HAP-1 (cell line): ENCODE measurements at regions not wholly inside any gene's neighbourhood (a gene's known extent, or its start where the extent isn't known, plus 50 kb on each side); places are given as distances from the start of the nearest gene placed in this dataset.

Source experiments
- DNase-seq, 2 experiments: peaks; one replicate each; pipeline ENCODE4 v3.0.0-alpha.2; 2016 to 2020; ENCODE audit warnings: low spot score in 2 of 2
- H3K27me3 ChIP-seq: fragments of 250-450 bp; sonication (Bioruptor Pico); 2 replicates; pipeline ENCODE4 v1.5.1; 2020; ENCODE audit warnings: low read depth, mild to moderate bottlenecking, moderate library complexity
- H3K36me3 ChIP-seq: fragments of 250-450 bp; sonication (Bioruptor Pico); replicated peaks from 2 replicates; pipeline ENCODE4 v1.5.1; 2020; ENCODE audit warnings: mild to moderate bottlenecking
- H3K4me1 ChIP-seq: fragments of 250-450 bp; sonication (Bioruptor Pico); 2 replicates; pipeline ENCODE4 v1.5.1; 2020; ENCODE audit warnings: mild to moderate bottlenecking
- H3K4me3 ChIP-seq: fragments of 250-450 bp; sonication (Bioruptor Pico); 2 replicates; pipeline ENCODE4 v1.5.1; 2020; ENCODE audit warnings: mild to moderate bottlenecking, moderate library complexity
- H3K9me3 ChIP-seq: fragments of 250-450 bp; sonication (Bioruptor Pico); 2 replicates; pipeline ENCODE4 v1.5.1; 2020; ENCODE audit warnings: mild to moderate bottlenecking, moderate library complexity
- in situ Hi-C: fragments of 300-500 bp; cut with MboI; formaldehyde crosslinking; loops from 3 replicates; pipeline ENCODE4 v1.14.3; 2020; ENCODE audit warnings: low sequenced_read_pairs, inconsistent platforms, mixed read lengths

DNA sequence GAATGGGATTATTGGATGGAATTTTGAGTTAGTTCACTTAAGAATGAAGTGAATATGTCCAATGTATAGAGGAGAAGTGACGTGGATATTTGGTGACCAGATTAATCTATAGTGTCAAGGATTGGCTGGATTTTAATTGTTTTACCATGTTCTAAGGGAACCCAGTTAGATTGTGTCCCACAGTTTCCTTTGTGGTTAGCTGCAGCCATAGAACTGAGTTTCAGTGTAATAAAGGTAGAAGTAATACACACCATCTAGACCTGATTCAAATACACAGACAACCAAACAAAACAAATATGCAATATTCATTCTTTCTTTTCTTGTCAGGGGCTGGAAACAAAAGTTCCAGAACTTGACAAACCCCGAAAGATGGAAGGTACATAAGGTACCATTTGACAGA lies 88.0 kb upstream of the RGS18 start:
- in situ Hi-C loops, result no loop called here
- Histone ChIP-seq H3K27me3 (no peaks in the 10 kb centered on the region), H3K4me3 (no peak overlapping the region), H3K36me3 (no peaks in the 10 kb centered on the region), H3K4me1 (no peaks in the 10 kb centered on the region), H3K9me3 (no peaks in the 10 kb centered on the region)
- no peak for DNase-seq

DNA sequence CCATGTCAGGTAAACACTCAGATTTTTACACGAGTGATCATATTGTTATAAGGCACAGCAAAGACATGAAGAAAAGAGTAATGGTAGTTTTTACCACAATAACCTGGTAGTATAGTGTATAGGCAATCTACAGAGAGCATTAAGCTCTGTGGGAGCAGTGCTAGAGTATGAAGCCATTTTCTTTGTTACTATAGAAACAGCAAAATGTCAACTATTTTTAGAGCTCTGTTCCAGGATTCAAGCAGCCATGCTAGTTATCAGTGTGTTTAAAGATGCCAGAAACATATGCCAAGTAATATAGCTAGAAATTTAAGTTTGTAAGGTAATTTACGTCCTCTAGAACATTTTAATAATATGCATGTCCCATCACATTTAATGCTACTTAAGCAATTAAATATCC lies 77.6 kb upstream of the RGS18 start:
- H3K27me3 ChIP-seq, result peaks cover 4% of the 10 kb centered on the region; the same call in 1 of the 2 replicates
- H3K4me3 ChIP-seq, result no peak overlapping the region
- H3K4me1 ChIP-seq, result no peaks in the 10 kb centered on the region
- H3K9me3 ChIP-seq, result no peaks in the 10 kb centered on the region
- no peaks in the 10 kb centered on the region for H3K36me3 ChIP-seq
- in situ Hi-C loops, result no loop called here
- DNase-seq, result no peak

DNA sequence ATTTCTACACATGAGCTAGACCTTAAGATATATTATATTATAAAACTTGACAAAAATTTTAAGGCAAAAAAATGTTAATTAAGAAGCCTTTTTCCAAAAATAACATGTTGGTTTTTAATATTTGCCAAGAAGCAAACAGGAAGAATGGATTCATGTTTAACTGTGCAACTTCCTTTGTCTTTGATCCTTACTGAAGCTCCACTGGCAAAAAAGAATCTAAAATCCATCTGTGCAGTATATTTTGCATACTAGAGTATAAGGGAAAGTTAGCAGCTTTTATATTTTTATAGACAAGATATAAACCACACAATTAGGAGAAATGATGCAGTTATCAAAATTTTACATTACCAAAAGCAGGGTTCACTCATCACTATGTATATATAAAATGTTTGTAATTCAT lies 76.9 kb upstream of the RGS18 start:
- H3K9me3 ChIP-seq, result no peaks in the 10 kb centered on the region
- H3K4me3 ChIP-seq, result no peak overlapping the region
- in situ Hi-C loops, result no loop called here
- peaks cover 4% of the 10 kb centered on the region; the same call in 1 of the 2 replicates for H3K27me3 ChIP-seq
- no peak for DNase-seq
- H3K36me3 ChIP-seq, result no peaks in the 10 kb centered on the region
- no peaks in the 10 kb centered on the region for H3K4me1 ChIP-seq

DNA sequence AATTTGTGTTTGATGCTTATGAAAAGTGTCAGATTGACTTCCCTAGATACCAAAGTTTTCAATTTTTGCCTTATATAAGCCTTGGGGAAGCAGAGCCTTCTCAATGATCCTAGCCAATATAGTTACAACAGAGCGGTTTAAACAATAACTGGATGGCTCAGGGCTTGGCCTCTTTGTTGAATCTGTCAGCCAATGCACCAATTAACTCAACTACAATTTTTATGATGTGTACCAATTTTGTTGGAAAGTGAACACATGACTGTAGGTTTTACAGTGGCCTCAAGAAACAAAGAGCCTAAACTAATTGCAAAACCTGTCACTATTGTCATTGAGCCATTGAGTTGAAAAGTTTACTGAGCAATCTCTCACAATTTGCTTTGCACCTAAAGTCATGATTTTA lies 71.6 kb upstream of the RGS18 start:
- DNase-seq, result no peak
- Histone ChIP-seq H3K27me3 (peaks cover 4% of the 10 kb centered on the region; the same call in 1 of the 2 replicates), H3K9me3 (no peaks in the 10 kb centered on the region), H3K4me1 (no peaks in the 10 kb centered on the region), H3K4me3 (no peak overlapping the region), H3K36me3 (no peaks in the 10 kb centered on the region)
- in situ Hi-C loops, result no loop called here

DNA sequence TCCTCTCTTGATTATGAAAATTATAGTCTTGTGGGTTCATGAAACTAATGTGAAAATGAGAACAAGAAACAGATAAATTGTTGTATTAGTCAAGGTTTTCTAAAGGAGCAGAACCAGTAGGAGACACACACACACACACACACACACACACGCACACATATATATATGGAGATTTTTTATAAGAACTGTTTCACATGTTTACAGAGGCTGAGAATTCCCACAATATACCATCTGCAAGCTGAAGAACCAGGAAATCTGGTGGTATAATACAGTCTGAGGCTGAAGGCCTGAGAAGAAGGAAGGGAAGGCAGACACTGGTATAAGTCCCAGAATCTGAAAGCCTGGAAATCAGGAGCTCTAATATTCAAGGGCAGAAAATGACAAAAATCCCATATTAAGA lies 70.9 kb upstream of the RGS18 start:
- H3K4me1 ChIP-seq, result no peaks in the 10 kb centered on the region
- in situ Hi-C loops, result no loop called here
- H3K4me3 ChIP-seq, result no peak overlapping the region

DNA sequence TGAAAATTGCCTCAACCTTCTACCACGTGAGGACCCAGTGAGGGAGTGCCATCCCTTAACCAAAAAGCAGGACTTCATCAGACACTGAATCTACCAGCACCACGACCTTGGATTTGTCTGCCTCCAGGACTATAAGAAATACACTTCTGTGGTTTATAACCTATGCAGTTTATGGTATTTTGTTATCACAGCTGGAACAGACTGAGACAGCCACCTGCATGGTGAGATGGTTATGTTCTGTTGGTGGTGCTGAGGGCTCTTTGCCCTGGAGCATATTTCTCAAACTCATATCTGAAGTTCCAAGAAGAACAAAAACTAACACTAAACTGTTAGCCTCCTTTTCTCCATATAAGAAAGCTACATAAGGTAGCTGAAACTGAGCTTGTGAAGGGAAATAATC lies 69.8 kb upstream of the RGS18 start:
- Histone ChIP-seq H3K4me1 (no peaks in the 10 kb centered on the region), H3K36me3 (no peaks in the 10 kb centered on the region), H3K9me3 (no peaks in the 10 kb centered on the region), H3K27me3 (no peaks in the 10 kb centered on the region), H3K4me3 (no peak overlapping the region)
- DNase-seq, result no peak
- in situ Hi-C loops, result no loop called here

More for the DNA sequence above, 70.9 kb upstream of the RGS18 start:
- Histone ChIP-seq H3K27me3 (no peaks in the 10 kb centered on the region), H3K36me3 (no peaks in the 10 kb centered on the region), H3K9me3 (no peaks in the 10 kb centered on the region)
- DNase-seq, result no peak

DNA sequence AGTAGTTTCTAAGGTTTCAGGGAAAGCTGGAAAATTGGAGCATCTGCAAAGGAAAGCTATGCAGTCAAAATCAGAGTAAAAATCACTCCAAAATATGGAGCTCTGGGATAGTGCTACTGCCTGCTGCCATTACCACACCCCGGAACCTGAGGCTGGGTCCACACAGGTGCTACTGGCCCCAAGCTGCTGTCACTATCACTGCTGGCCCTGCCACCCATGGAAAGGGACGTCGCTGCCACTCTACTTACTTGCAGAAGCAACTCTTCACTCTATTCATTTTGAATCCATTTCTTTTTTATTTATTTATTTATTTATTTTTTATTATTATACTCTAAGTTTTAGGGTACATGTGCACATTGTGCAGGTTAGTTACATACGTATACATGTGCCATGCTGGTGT lies 60.3 kb upstream of the RGS18 start:
- no peaks in the 10 kb centered on the region for H3K36me3 ChIP-seq
- no peaks in the 10 kb centered on the region for H3K4me1 ChIP-seq
- no peaks in the 10 kb centered on the region for H3K9me3 ChIP-seq
- H3K27me3 ChIP-seq, result no peaks in the 10 kb centered on the region
- DNase-seq, result no peak
- in situ Hi-C loops, result no loop called here
- no peak overlapping the region for H3K4me3 ChIP-seq

DNA sequence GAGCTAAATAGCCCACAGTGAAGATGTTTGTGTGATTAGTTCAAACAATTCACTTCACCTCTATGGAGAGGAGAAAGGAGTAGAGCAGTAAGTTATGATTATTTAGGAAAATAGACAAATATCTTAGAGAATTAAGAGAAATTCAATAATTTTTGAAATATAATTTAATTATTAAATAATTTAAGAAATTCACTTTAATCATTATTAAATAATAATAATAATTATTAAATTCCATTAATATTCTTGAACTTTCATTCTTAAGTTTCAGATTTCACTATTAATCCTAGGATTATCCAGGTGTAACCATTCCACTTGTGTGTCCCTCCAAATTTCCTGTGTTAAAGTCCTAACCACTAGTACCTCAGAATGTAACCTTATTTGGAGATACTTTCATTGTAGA lies 58.9 kb upstream of the RGS18 start:
- Histone ChIP-seq H3K4me1 (no peaks in the 10 kb centered on the region), H3K9me3 (no peaks in the 10 kb centered on the region), H3K36me3 (no peaks in the 10 kb centered on the region), H3K4me3 (no peak overlapping the region), H3K27me3 (no peaks in the 10 kb centered on the region)
- in situ Hi-C loops, result no loop called here
- no peak for DNase-seq

DNA sequence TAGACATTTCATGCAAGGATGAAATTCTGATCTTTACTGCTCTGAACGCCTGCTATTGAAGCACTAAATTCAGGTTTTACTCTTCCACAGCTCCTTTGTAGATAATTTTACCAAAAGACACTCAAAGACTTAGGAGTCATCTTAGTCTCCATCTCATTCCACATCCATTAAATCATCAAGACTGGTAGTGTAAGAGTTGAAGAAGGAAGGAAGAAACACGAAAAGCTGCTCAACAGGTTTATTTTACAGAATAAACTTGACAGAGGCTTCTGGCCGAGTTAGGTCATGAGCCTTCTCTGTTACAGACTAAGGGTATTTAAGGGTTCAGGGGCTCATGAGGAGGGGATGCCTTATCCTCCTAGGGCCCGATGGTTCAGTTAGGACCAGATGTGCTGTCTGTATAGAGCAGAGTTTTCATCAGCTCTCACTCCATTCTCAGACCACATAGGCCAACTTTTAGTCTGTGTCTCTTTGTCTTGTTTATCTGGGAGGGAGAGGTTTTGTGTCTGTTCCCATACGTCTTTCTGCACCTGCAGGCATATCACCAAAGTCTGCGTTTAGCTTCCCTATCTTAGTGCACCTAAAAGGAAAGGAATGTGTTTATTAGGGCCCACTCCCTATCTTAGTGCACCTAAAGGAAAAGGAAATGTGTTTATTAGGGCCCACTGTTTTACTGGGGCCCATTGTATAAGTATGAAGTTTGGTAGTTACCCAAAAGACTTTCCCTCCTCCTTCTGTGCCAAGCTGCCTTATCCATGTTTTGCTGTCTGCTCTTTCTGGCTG lies 57.4 kb upstream of the RGS18 start:
- no peak for DNase-seq
- no peaks in the 10 kb centered on the region for H3K36me3 ChIP-seq
- H3K9me3 ChIP-seq, result no peaks in the 10 kb centered on the region
- in situ Hi-C loops, result no loop called here
- no peaks in the 10 kb centered on the region for H3K27me3 ChIP-seq
- H3K4me3 ChIP-seq, result no peak overlapping the region
- H3K4me1 ChIP-seq, result no peaks in the 10 kb centered on the region

DNA sequence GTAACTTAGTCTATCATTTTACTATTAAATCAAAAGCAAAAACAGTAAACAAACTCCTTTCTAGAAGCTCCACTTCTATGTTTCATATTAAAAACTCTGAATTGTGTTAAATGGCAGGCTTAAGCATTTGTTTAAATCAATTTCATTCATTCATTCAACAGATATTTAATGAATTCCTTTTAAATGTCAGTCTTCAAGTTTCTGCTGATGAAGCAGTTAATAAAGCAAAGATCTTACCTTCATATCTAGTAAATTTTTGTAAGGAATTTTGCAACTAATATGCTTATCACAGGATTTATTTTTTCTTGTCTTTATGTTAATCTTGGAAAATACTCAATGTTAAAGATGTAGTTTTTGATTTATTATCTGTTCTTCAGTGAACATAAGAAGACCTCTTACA lies 54.1 kb upstream of the RGS18 start:
- DNase-seq, result no peak
- Histone ChIP-seq H3K4me1 (no peaks in the 10 kb centered on the region), H3K36me3 (no peaks in the 10 kb centered on the region), H3K9me3 (no peaks in the 10 kb centered on the region), H3K27me3 (no peaks in the 10 kb centered on the region), H3K4me3 (no peak overlapping the region)
- in situ Hi-C loops, result no loop called here

DNA sequence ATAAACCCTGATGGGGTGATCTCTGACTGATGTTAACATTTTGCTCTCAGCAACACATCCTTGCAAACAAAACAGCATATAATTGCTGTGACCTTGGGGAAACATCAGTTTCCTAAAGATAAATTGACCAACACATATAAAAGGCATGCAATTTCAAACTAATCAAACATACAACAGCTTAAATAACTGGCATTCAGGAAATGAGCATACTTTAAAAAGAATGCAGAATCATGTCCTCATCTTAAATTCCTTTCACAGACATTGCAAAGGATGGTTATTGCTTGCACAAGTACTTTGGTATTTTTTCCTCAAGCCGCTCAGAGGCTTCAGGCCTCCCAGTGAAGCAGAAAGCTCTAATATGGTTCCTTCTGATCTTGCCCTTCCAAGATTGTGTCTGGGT lies 53.4 kb upstream of the RGS18 start:
- Histone ChIP-seq H3K4me3 (no peak overlapping the region), H3K9me3 (no peaks in the 10 kb centered on the region), H3K4me1 (no peaks in the 10 kb centered on the region), H3K27me3 (no peaks in the 10 kb centered on the region), H3K36me3 (no peaks in the 10 kb centered on the region)
- in situ Hi-C loops, result no loop called here
- no peak for DNase-seq

DNA sequence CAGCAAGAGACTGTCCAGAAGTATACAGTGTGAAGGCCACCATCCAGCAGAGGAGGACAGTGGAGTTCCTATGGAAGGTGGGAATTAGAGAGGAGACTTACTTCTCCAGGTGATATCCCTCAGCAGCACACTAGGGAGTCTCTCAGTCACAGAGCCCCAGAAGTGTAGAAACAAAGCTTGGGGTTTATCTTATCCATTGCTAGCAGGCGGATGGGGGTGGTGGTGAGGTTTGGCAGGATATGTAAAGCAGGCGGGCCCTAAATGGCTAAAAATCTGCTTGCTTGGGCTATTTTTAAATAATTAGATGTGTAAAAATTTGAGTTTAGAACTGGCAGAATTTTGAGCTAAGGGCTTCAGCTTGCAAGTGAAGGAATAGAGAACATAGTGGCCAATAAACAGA lies 50.1 kb upstream of the RGS18 start:
- in situ Hi-C loops, result no loop called here
- Histone ChIP-seq H3K4me1 (no peaks in the 10 kb centered on the region), H3K36me3 (no peaks in the 10 kb centered on the region), H3K4me3 (no peak overlapping the region), H3K27me3 (no peaks in the 10 kb centered on the region), H3K9me3 (no peaks in the 10 kb centered on the region)
- no peak for DNase-seq
